ENCODE measurements at regions not wholly inside any gene's neighbourhood (a gene's known extent, or its start where the extent isn't known, plus 50 kb on each side); places are given as distances from the start of the nearest gene placed in this dataset.

DNA sequence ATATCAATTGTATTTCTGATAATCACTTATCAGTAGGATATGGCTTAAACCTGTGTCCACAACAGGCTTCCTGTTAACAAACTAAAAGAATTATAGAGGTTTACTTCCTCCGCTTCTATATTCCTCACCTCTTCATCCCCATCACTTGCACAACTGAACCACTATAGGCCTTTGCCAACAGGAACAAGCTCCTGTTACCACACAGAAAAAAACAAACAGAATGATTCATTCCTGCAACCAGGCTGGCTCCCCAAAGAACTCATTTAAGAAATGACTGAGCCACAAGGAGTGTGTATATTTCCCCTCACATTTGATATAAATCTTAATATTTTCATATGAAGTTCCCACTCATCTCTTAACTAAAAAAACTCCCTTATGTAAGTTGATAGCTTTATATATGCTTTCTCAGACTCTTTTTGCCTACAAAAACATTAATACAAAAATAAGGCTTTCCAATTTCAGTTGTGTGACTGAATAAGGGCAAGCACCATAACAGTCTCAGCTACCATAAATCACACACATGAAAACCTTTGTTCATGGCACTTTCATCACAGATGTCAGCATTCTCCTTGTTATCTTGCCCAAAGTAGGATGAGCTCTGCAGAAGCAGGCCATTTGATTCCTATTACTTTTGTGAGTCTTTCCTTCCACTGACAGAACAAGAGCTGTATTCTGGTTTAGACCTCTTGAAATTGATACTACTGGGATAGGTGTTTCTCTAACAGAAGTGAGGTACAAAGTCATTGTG lies 366.8 kb downstream of the SLITRK1 start:
- Histone ChIP-seq H3K4me1 (ENCODE audit: control insufficient read depth in 1 of 2, extremely low read depth in 1 of 2, insufficient read depth in 2 of 2, low read length in 2 of 2) (no peaks in the 10 kb centered on the region), H3K36me3 (ENCODE audit: control insufficient read depth in 2 of 2, extremely low read depth in 1 of 2, insufficient read depth in 1 of 2, low read length in 1 of 2) (no peaks in the 10 kb centered on the region), H3K9me3 (no peaks in the 10 kb centered on the region), H3K4me3 (ENCODE audit: control insufficient read depth in 1 of 2, extremely low read depth in 1 of 2, low read length in 1 of 2) (no peak overlapping the region), H3K27me3 (replicated peaks in 1 of 2; ENCODE audit: control insufficient read depth in 2 of 2, extremely low read depth in 1 of 2, insufficient read depth in 2 of 2, low read length in 1 of 2) (no peaks in the 10 kb centered on the region), H3K27ac (ENCODE audit: low read length) (no peak overlapping the region)
- Mint-ChIP-seq H3K27me3 (no peaks in the 10 kb centered on the region), H3K4me3 (no peak overlapping the region), H3K9me3 (peaks cover 0 to 26% (median 8%) of the 10 kb centered on the region in 3 donors), H3K27ac (no peak overlapping the region), H3K4me1 (no peaks in the 10 kb centered on the region), H3K36me3 (no peaks in the 10 kb centered on the region)
- ChIA-PET POLR2A (no interaction called here), CTCF (no interaction called here)
- DNase-seq (no peak), ATAC-seq (replicated peaks in 1 of 4) (no peak)
- no CpG with 5 or more reads among the region's 1 CpG for WGBS (ENCODE audit: insufficient coverage)

DNA sequence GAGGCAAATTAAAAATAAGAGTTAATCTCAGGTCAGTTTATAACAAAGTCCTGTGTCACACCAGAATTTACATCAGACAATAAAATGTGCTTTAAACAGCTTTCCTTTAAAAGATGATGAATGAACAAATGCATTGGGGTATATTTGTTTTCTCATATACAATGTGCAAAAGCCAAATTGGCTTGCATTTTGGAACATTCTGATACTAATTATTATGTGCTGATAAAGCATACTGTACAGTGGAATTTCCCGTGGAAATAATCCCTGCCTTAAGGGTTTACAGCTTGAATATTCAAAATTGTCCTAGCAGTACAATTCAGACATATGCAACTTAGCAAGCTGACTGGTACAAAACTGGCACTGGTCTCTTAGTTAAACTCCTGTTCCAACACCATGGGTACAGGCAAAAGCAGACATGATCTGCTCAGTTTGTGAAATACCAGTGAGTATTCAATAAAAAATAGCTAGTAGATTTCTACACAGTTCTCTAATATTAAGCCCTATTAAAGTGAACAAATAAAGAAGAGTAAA lies 373.4 kb downstream of the SLITRK1 start:
- Histone ChIP-seq H3K27ac (ENCODE audit: low read length) (no peak overlapping the region), H3K4me1 (ENCODE audit: control insufficient read depth in 1 of 2, extremely low read depth in 1 of 2, insufficient read depth in 2 of 2, low read length in 2 of 2) (no peaks in the 10 kb centered on the region), H3K36me3 (ENCODE audit: control insufficient read depth in 2 of 2, extremely low read depth in 1 of 2, insufficient read depth in 1 of 2, low read length in 1 of 2) (no peaks in the 10 kb centered on the region), H3K4me3 (ENCODE audit: control insufficient read depth in 1 of 2, extremely low read depth in 1 of 2, low read length in 1 of 2) (no peak overlapping the region), H3K27me3 (replicated peaks in 1 of 2; ENCODE audit: control insufficient read depth in 2 of 2, extremely low read depth in 1 of 2, insufficient read depth in 2 of 2, low read length in 1 of 2) (no peaks in the 10 kb centered on the region), H3K9me3 (no peaks in the 10 kb centered on the region)
- no peaks in the 10 kb centered on the region for H3K36me3 Mint-ChIP-seq
- ChIA-PET POLR2A (no interaction called here), CTCF (no interaction called here)
- H3K27me3 Mint-ChIP-seq, result no peaks in the 10 kb centered on the region
- H3K4me1 Mint-ChIP-seq, result no peaks in the 10 kb centered on the region
- no peak overlapping the region for H3K4me3 Mint-ChIP-seq
- H3K27ac Mint-ChIP-seq, result no peak overlapping the region
- ATAC-seq (replicated peaks in 1 of 4) (no peak), DNase-seq (no peak)
- peaks cover 0 to 7% (median 7%) of the 10 kb centered on the region in 3 donors for H3K9me3 Mint-ChIP-seq
- WGBS (ENCODE audit: insufficient coverage), result 40% methylated on average over 1 of the region's 1 CpG

DNA sequence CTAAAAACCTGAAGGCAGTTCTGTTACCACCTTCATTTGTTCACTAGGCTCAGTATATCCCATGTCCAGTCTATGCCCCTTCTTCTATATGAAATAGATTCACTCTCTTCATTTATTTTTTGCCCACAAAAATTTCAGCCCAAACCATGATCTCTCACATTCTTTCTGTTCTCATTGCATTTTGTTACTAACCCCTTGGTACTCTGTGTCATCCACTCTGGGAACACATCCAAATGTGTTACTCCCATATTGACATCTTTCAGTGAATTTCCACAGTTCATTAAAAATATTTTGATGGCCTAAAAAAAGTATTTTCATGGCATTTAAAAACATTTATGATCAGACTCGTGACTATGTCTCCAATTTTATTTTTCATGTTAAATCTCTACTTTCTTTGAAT lies 378.9 kb downstream of the SLITRK1 start:
- no peaks in the 10 kb centered on the region for H3K9me3 ChIP-seq
- no peak overlapping the region for H3K4me3 Mint-ChIP-seq
- H3K36me3 Mint-ChIP-seq, result no peaks in the 10 kb centered on the region
- WGBS (ENCODE audit: insufficient coverage), result no CpG with 5 or more reads among the region's 1 CpG
- H3K36me3 ChIP-seq (ENCODE audit: control insufficient read depth in 2 of 2, extremely low read depth in 1 of 2, insufficient read depth in 1 of 2, low read length in 1 of 2), result no peaks in the 10 kb centered on the region
- ChIA-PET CTCF (interaction anchor here in 1 of 2 donors (0.7 kb wide), 1 partner anchor 279 kb away, joined by 6 read pairs; no protein-coding TSS in a partner anchor), POLR2A (interaction anchor here (0.6 to 0.7 kb wide), 2 partner anchors 14 to 951 kb away, joined by 7 to 14 read pairs; no protein-coding TSS in a partner anchor)
- H3K27ac ChIP-seq (ENCODE audit: low read length), result no peak overlapping the region
- no peaks in the 10 kb centered on the region for H3K27me3 Mint-ChIP-seq
- H3K4me1 ChIP-seq (ENCODE audit: control insufficient read depth in 1 of 2, extremely low read depth in 1 of 2, insufficient read depth in 2 of 2, low read length in 2 of 2), result no peaks in the 10 kb centered on the region
- ATAC-seq (replicated peaks in 1 of 4) (no peak), DNase-seq (no peak)
- no peaks in the 10 kb centered on the region for H3K4me1 Mint-ChIP-seq
- H3K27me3 ChIP-seq (replicated peaks in 1 of 2; ENCODE audit: control insufficient read depth in 2 of 2, extremely low read depth in 1 of 2, insufficient read depth in 2 of 2, low read length in 1 of 2), result no peaks in the 10 kb centered on the region
- no peak overlapping the region for H3K4me3 ChIP-seq (ENCODE audit: control insufficient read depth in 1 of 2, extremely low read depth in 1 of 2, low read length in 1 of 2)
- H3K27ac Mint-ChIP-seq, result no peak overlapping the region
- peaks cover 5 to 11% (median 9%) of the 10 kb centered on the region in 3 donors for H3K9me3 Mint-ChIP-seq

DNA sequence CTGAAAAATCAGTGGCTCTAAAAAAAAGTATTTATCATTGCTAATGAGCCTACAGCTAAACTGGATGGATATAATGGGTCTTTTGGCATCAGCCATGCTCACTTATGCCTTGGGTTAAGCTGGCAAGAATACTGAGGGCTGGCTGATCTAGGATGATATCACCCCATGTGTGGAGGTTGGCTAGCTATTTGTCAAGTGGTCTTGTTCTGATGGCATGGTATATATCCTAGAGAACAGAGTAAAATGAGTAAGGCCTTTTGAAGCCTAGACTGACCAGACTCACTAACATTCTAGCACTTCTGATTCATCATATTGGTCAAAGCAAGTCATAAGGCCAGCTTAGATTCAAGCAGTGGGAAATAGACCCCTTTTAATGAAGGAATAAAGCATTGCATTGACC lies 383.0 kb downstream of the SLITRK1 start:
- ChIA-PET CTCF (no interaction called here), POLR2A (no interaction called here)
- no peak for ATAC-seq (replicated peaks in 1 of 4)
- Histone ChIP-seq H3K27me3 (replicated peaks in 1 of 2; ENCODE audit: control insufficient read depth in 2 of 2, extremely low read depth in 1 of 2, insufficient read depth in 2 of 2, low read length in 1 of 2) (no peaks in the 10 kb centered on the region), H3K4me3 (ENCODE audit: control insufficient read depth in 1 of 2, extremely low read depth in 1 of 2, low read length in 1 of 2) (no peak overlapping the region), H3K9me3 (no peaks in the 10 kb centered on the region), H3K36me3 (ENCODE audit: control insufficient read depth in 2 of 2, extremely low read depth in 1 of 2, insufficient read depth in 1 of 2, low read length in 1 of 2) (no peaks in the 10 kb centered on the region), H3K4me1 (ENCODE audit: control insufficient read depth in 1 of 2, extremely low read depth in 1 of 2, insufficient read depth in 2 of 2, low read length in 2 of 2) (no peaks in the 10 kb centered on the region), H3K27ac (ENCODE audit: low read length) (no peak overlapping the region)
- H3K4me1 Mint-ChIP-seq, result no peaks in the 10 kb centered on the region
- no peaks in the 10 kb centered on the region for H3K27me3 Mint-ChIP-seq
- H3K4me3 Mint-ChIP-seq, result no peak overlapping the region
- no peaks in the 10 kb centered on the region for H3K36me3 Mint-ChIP-seq
- peaks cover 5 to 17% (median 9%) of the 10 kb centered on the region in 3 donors for H3K9me3 Mint-ChIP-seq
- no peak for DNase-seq
- H3K27ac Mint-ChIP-seq, result no peak overlapping the region

DNA sequence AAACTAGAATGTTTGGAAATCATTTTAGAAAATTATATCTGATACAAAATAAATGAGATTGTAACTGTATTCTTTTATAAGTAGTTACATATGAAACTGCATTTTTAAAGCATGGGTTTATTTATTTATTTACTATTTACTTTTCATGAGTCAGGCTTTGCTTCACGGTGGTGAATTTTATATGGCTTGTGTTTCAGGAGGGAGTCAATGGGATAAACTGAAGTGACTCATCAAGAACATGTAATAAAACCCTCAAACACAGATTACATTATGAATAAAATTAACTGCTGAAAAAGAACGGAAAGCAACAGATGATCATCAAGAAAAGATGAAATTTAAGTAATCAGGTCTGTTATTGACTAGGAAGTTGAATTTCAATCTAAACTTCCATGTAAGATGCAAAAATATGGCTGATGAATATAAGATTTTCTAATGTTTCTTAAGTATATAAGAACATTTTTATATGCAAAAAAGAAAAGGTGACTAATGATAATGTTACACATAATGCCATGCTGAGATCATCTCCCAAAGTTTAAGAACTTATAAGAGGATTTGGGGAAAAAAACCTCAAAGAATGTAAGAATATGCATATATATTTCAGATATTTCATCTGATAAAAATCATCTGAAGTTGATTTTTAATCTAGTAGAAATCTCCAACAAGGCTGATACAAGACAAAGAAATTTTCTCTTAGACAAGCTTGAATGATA lies 383.6 kb downstream of the SLITRK1 start:
- no peak overlapping the region for H3K27ac Mint-ChIP-seq
- H3K4me3 Mint-ChIP-seq, result no peak overlapping the region
- Histone ChIP-seq H3K27me3 (replicated peaks in 1 of 2; ENCODE audit: control insufficient read depth in 2 of 2, extremely low read depth in 1 of 2, insufficient read depth in 2 of 2, low read length in 1 of 2) (no peaks in the 10 kb centered on the region), H3K4me1 (ENCODE audit: control insufficient read depth in 1 of 2, extremely low read depth in 1 of 2, insufficient read depth in 2 of 2, low read length in 2 of 2) (no peaks in the 10 kb centered on the region), H3K4me3 (ENCODE audit: control insufficient read depth in 1 of 2, extremely low read depth in 1 of 2, low read length in 1 of 2) (no peak overlapping the region), H3K36me3 (ENCODE audit: control insufficient read depth in 2 of 2, extremely low read depth in 1 of 2, insufficient read depth in 1 of 2, low read length in 1 of 2) (no peaks in the 10 kb centered on the region), H3K27ac (ENCODE audit: low read length) (no peak overlapping the region), H3K9me3 (no peaks in the 10 kb centered on the region)
- H3K9me3 Mint-ChIP-seq, result peaks cover 5 to 14% (median 9%) of the 10 kb centered on the region in 3 donors
- H3K36me3 Mint-ChIP-seq, result no peaks in the 10 kb centered on the region
- POLR2A ChIA-PET, result no interaction called here
- CTCF ChIA-PET, result no interaction called here
- WGBS (ENCODE audit: insufficient coverage), result no CpG with 5 or more reads among the region's 2 CpGs
- no peaks in the 10 kb centered on the region for H3K4me1 Mint-ChIP-seq
- ATAC-seq (replicated peaks in 1 of 4), result no peak
- H3K27me3 Mint-ChIP-seq, result no peaks in the 10 kb centered on the region
- no peak for DNase-seq

GRCh38 chr13:83498045-83498444 lies 384.2 kb downstream of the SLITRK1 start:
- DNase-seq, result no peak
- Mint-ChIP-seq H3K36me3 (no peaks in the 10 kb centered on the region), H3K4me3 (no peak overlapping the region), H3K27me3 (no peaks in the 10 kb centered on the region), H3K4me1 (no peaks in the 10 kb centered on the region), H3K9me3 (peaks cover 5 to 9% (median 8%) of the 10 kb centered on the region in 3 donors), H3K27ac (no peak overlapping the region)
- Histone ChIP-seq H3K36me3 (ENCODE audit: control insufficient read depth in 2 of 2, extremely low read depth in 1 of 2, insufficient read depth in 1 of 2, low read length in 1 of 2) (no peaks in the 10 kb centered on the region), H3K27ac (ENCODE audit: low read length) (no peak overlapping the region), H3K27me3 (replicated peaks in 1 of 2; ENCODE audit: control insufficient read depth in 2 of 2, extremely low read depth in 1 of 2, insufficient read depth in 2 of 2, low read length in 1 of 2) (no peaks in the 10 kb centered on the region), H3K9me3 (no peaks in the 10 kb centered on the region), H3K4me3 (ENCODE audit: control insufficient read depth in 1 of 2, extremely low read depth in 1 of 2, low read length in 1 of 2) (no peak overlapping the region), H3K4me1 (ENCODE audit: control insufficient read depth in 1 of 2, extremely low read depth in 1 of 2, insufficient read depth in 2 of 2, low read length in 2 of 2) (no peaks in the 10 kb centered on the region)
- ChIA-PET CTCF (no interaction called here), POLR2A (no interaction called here)
- ATAC-seq (replicated peaks in 1 of 4), result no peak
